HepG2 (cell line): ENCODE measurements at regions not wholly inside any gene's neighbourhood (a gene's known extent, or its start where the extent isn't known, plus 50 kb on each side); places are given as distances from the start of the nearest gene placed in this dataset.

Experiments
- ATAC-seq: fragments of 200-7000 bp; cut with Tn5 transposase; 3 replicates; pipeline ENCODE4 v1.9.1; 2020; ENCODE audit warnings: mild to moderate bottlenecking, moderate library complexity
- BruUV-seq: library from RNA; stranded (reverse); fragments of 400-500 nt; replicated peaks from 2 replicates; lab custom pipeline; 2021; lab: Mats Ljungman, UMichigan
- CTCF ChIA-PET: fragments of 300-600 bp; formaldehyde crosslinking; extraction: SDS; loops from one replicate; lab custom pipeline; 2021; ENCODE audit warnings: low total read pairs, inconsistent platforms, low intra/inter-chr PET ratio; lab: Yijun Ruan, JAX
- POLR2A ChIA-PET: fragments of 350-600 bp; sonication (Branson Sonifier 250); formaldehyde crosslinking; loops from one replicate; lab custom pipeline; 2020; ENCODE audit warnings: antibody characterized with exemption, inconsistent platforms; lab: Yijun Ruan, JAX
- DNase-seq: peaks from one replicate; pipeline ENCODE4 v3.0.0-alpha.2; 2015; ENCODE audit warnings: low spot score
- FAIRE-seq: peaks from 3 replicates; lab custom pipeline; 2011; peaks lifted over from hg19 to GRCh38; lab: Jason Lieb, UNC
- H2AFZ ChIP-seq: one replicate; pipeline ENCODE4 v1.6.1; 2011; ENCODE audit warnings: low read length, inconsistent platforms
- H3K27ac ChIP-seq: fragments of 300-600 bp; 3 replicates; pipeline ENCODE4 v1.8.0; 2011; ENCODE audit warnings: mixed run types, mild to moderate bottlenecking, mixed read lengths, low read length, inconsistent platforms; ENCODE audit not compliant: insufficient read depth; ENCODE audit errors: extremely low read length
- H3K27me3 ChIP-seq, 2 experiments: fragments of 200-600 bp in 1 of 2; 2 replicates in 1 of 2; 3 replicates in 1 of 2; pipeline versions ENCODE4 v1.6.0 to v1.8.0; 2011; ENCODE audit warnings: low read length in 2 of 2, mild to moderate bottlenecking in 2 of 2, moderate library complexity in 2 of 2, inconsistent platforms in 1 of 2; ENCODE audit not compliant: insufficient read depth in 2 of 2, control insufficient read depth in 1 of 2
- H3K36me3 ChIP-seq, 2 experiments: fragments of 200-600 bp in 1 of 2; replicated peaks in 1 of 2; 2 replicates in 1 of 2; 3 replicates in 1 of 2; pipeline versions ENCODE4 v1.5.1 to v1.8.0; 2011; ENCODE audit warnings: low read length in 2 of 2, inconsistent platforms in 1 of 2; ENCODE audit not compliant: insufficient read depth in 2 of 2, control insufficient read depth in 1 of 2
- H3K4me1 ChIP-seq: 2 replicates; pipeline ENCODE4 v1.5.1; 2012; ENCODE audit warnings: low read length, inconsistent platforms; ENCODE audit not compliant: insufficient read depth
- H3K4me2 ChIP-seq: 2 replicates; pipeline ENCODE4 v1.6.0; 2011; ENCODE audit warnings: low read depth, low read length, inconsistent platforms
- H3K4me3 ChIP-seq, 3 experiments: fragments of 200-600 bp in 1 of 3; sonication (generic), shearing (Covaris generic) in 1 of 3; replicated peaks in 1 of 3; 2 replicates each; pipeline ENCODE4 v1.5.1; 2011 to 2016; ENCODE audit warnings: low read length in 3 of 3, inconsistent platforms in 2 of 3, low read depth in 2 of 3, mild to moderate bottlenecking in 2 of 3, control low read depth in 1 of 3, mixed read lengths in 1 of 3; ENCODE audit not compliant: insufficient read depth in 1 of 3
- H3K79me2 ChIP-seq: one replicate; pipeline ENCODE4 v1.6.1; 2011; ENCODE audit warnings: low read length, inconsistent platforms; ENCODE audit not compliant: insufficient read depth
- H3K9ac ChIP-seq: 2 replicates; pipeline ENCODE4 v1.6.0; 2011; ENCODE audit warnings: mild to moderate bottlenecking, low read depth, low read length, inconsistent platforms; ENCODE audit not compliant: insufficient read depth
- H3K9me3 ChIP-seq: 2 replicates; pipeline ENCODE4 v1.5.1; 2012; ENCODE audit warnings: mild to moderate bottlenecking, low read length
- H4K20me1 ChIP-seq: 2 replicates; pipeline ENCODE4 v1.6.0; 2011; ENCODE audit warnings: inconsistent platforms, mild to moderate bottlenecking, low read length, moderate library complexity; ENCODE audit not compliant: insufficient read depth
- CREBL2 ChIP-seq: sonication (generic); formaldehyde crosslinking; IDR thresholded peaks from 2 replicates; pipeline ENCODE4 v1.8.1; 2023; ENCODE audit warnings: missing genetic modification reagents, mild to moderate bottlenecking, borderline replicate concordance
- ETV5 ChIP-seq: IDR thresholded peaks from 2 replicates; pipeline ENCODE4 v1.6.1; 2018; ENCODE audit warnings: missing biosample characterization, missing genetic modification reagents, inconsistent platforms, borderline replicate concordance
- LCORL ChIP-seq, 2 experiments: fragments of 450-650 bp in 1 of 2; sonication (generic) in 1 of 2; formaldehyde crosslinking in 1 of 2; IDR thresholded peaks; 2 replicates each; pipeline versions ENCODE4 v1.5.0 to v1.6.1; 2017 to 2020; ENCODE audit warnings: antibody characterized with exemption in 1 of 2, missing genetic modification reagents in 1 of 2
- MYNN ChIP-seq: sonication (generic); formaldehyde crosslinking; IDR thresholded peaks from 2 replicates; pipeline ENCODE4 v1.4.0; 2020; ENCODE audit warnings: mild to moderate bottlenecking, low read depth, missing genetic modification reagents
- RBFOX2 ChIP-seq: fragments of 200-400 bp; formaldehyde crosslinking; IDR thresholded peaks from 2 replicates; pipeline ENCODE4 v1.6.1; 2017; ENCODE audit warnings: low read depth, mild to moderate bottlenecking, low read length
- SP2 ChIP-seq: sonication (generic); formaldehyde crosslinking; IDR thresholded peaks from 2 replicates; pipeline ENCODE4 v1.5.1; 2020; ENCODE audit warnings: mild to moderate bottlenecking, missing genetic modification reagents
- THYN1 ChIP-seq: sonication (generic); formaldehyde crosslinking; IDR thresholded peaks from 2 replicates; pipeline ENCODE4 v1.8.1; 2023; ENCODE audit warnings: low read depth, mild to moderate bottlenecking, moderate library complexity, missing genetic modification reagents, borderline replicate concordance
- U2AF1 ChIP-seq: fragments of 200-400 bp; formaldehyde crosslinking; optimal IDR thresholded peaks from 2 replicates; pipeline ENCODE3; 2017; ENCODE audit warnings: mild to moderate bottlenecking, low read depth, low read length
- ZBTB14 ChIP-seq: sonication (generic); formaldehyde crosslinking; IDR thresholded peaks from 2 replicates; pipeline ENCODE4 v1.4.0; 2020; ENCODE audit warnings: missing genetic modification reagents
- ZNF274 ChIP-seq: sonication (generic); formaldehyde crosslinking; IDR thresholded peaks from 2 replicates; pipeline ENCODE4 v1.5.1; 2020; ENCODE audit warnings: mild to moderate bottlenecking, missing genetic modification reagents
- ZNF333 ChIP-seq: sonication (generic); formaldehyde crosslinking; IDR thresholded peaks from 2 replicates; pipeline ENCODE4 v1.4.0; 2020; ENCODE audit warnings: mild to moderate bottlenecking, missing genetic modification reagents, borderline replicate concordance
- ZNF354B ChIP-seq: sonication (generic); formaldehyde crosslinking; IDR thresholded peaks from 2 replicates; pipeline ENCODE4 v1.8.0; 2022; ENCODE audit warnings: mild to moderate bottlenecking, missing genetic modification reagents
- ZNF550 ChIP-seq: sonication (generic); formaldehyde crosslinking; IDR thresholded peaks from 2 replicates; pipeline ENCODE4 v1.4.0; 2020; ENCODE audit warnings: mild to moderate bottlenecking, missing genetic modification reagents, borderline replicate concordance
- ZNF790 ChIP-seq: sonication (generic); formaldehyde crosslinking; IDR thresholded peaks from 2 replicates; pipeline ENCODE4 v1.8.0; 2022; ENCODE audit warnings: missing genetic modification reagents, mild to moderate bottlenecking, borderline replicate concordance
- ZSCAN9 ChIP-seq: IDR thresholded peaks from 2 replicates; pipeline ENCODE4 v1.6.1; 2016; ENCODE audit warnings: borderline replicate concordance
- in situ Hi-C: cut with HindIII; loops from 2 replicates; pipeline ENCODE4 v1.10.0; 2017; ENCODE audit warnings: low pct_unique_long_range_greater_than_20kb; ENCODE audit not compliant: extremely low pct_ligation_motif_present
- intact Hi-C: fragments of 100-400 bp; cut with micrococcal nuclease; formaldehyde crosslinking; loops from one replicate; pipeline ENCODE4 v1.10.0; 2022; ENCODE audit not compliant: unreplicated experiment
- TF ChIP-seq, protein P1 (sequence below): sonication (generic); formaldehyde crosslinking; IDR thresholded peaks from 2 replicates; pipeline ENCODE4 v1.4.0; 2020; ENCODE audit warnings: missing genetic modification reagents, borderline replicate concordance

DNA sequence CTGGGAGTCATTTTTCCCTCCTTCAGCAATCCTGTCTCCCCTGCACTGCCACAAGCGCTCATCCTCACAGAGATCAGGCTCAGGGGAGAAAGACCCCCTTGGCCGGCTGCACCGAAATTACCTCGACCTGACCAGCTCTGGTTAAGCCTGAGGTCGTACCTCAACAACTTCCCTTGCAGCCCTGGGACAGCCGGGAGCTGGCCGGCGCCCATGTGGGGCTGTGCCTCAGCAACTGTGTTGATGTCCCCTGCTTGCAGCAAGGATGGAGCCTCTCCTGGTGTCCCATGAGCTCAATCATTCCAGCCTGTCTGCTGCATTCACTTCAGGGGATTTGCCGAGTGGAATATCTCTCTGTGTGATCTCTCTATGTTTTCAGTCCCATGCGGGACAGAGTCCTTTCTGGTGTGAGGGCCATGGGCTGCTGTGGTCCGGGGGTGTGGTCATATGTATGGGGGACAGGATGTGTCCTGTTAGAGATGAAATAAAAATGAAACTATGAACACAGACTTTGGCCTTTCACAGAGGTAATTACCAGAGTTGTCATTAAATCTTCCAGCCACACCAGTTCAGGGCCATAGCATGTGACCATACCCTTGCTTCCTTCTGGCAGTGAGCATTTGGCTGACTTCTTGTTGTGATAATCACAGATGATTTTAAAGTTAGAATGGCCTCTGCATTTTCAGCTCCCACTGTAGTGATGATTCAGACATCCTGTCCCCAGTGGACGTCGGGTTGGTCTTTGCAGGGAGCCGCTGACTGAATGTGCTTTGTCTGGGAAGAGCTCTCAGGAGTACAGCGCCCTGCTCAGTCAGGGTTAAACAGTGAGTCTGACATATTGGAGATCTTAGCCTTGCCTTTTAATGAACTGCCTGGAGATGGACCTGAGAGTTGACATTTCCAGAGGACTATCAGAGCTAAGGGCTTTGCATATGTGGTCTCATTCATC lies 405.9 kb downstream of the AACS start (continued):
- no peak for TF ChIP-seq ZNF333 (CRISPR knock-in tag)
- no peak for TF ChIP-seq U2AF1
- TF ChIP-seq CREBL2 (CRISPR knock-in tag): no peak
- TF ChIP-seq ZNF550 (CRISPR knock-in tag): no peak
- TF ChIP-seq ZNF790 (CRISPR knock-in tag): no peak
- TF ChIP-seq, all 625 proteins: peak for 0

GRCh38 chr12:125473501-125473900 lies 408.3 kb downstream of the AACS start:
- Histone ChIP-seq H4K20me1 (no peaks in the 10 kb centered on the region), H3K4me3 (no peak overlapping the region), H3K9ac (no peak overlapping the region), H2AFZ (no peak overlapping the region), H3K27ac (no peak overlapping the region), H3K9me3 (no peaks in the 10 kb centered on the region), H3K4me1 (no peaks in the 10 kb centered on the region), H3K79me2 (no peaks in the 10 kb centered on the region), H3K4me2 (no peak overlapping the region), H3K36me3 (no peaks in the 10 kb centered on the region), H3K27me3 (peaks cover 1 to 4% of the 10 kb centered on the region in 2 experiments; a peak in 2 of 5 replicates)
- CTCF ChIA-PET: no interaction called here
- POLR2A ChIA-PET: no interaction called here
- no peak for DNase-seq
- no peak for ATAC-seq
- in situ Hi-C loops (no loop called here), intact Hi-C loops (no loop called here)
- no TSS peak for BruUV-seq
- FAIRE-seq: no peak
- no peak for TF ChIP-seq ETV5 (CRISPR knock-in tag)
- no peak for TF ChIP-seq ZBTB14
- TF ChIP-seq LCORL (IDR thresholded peaks at IDR 0.05): no peak
- no peak for TF ChIP-seq LCORL (CRISPR knock-in tag; IDR thresholded peaks at IDR 0.05)
- TF ChIP-seq MYNN (CRISPR knock-in tag): no peak
- TF ChIP-seq, protein P1, sequence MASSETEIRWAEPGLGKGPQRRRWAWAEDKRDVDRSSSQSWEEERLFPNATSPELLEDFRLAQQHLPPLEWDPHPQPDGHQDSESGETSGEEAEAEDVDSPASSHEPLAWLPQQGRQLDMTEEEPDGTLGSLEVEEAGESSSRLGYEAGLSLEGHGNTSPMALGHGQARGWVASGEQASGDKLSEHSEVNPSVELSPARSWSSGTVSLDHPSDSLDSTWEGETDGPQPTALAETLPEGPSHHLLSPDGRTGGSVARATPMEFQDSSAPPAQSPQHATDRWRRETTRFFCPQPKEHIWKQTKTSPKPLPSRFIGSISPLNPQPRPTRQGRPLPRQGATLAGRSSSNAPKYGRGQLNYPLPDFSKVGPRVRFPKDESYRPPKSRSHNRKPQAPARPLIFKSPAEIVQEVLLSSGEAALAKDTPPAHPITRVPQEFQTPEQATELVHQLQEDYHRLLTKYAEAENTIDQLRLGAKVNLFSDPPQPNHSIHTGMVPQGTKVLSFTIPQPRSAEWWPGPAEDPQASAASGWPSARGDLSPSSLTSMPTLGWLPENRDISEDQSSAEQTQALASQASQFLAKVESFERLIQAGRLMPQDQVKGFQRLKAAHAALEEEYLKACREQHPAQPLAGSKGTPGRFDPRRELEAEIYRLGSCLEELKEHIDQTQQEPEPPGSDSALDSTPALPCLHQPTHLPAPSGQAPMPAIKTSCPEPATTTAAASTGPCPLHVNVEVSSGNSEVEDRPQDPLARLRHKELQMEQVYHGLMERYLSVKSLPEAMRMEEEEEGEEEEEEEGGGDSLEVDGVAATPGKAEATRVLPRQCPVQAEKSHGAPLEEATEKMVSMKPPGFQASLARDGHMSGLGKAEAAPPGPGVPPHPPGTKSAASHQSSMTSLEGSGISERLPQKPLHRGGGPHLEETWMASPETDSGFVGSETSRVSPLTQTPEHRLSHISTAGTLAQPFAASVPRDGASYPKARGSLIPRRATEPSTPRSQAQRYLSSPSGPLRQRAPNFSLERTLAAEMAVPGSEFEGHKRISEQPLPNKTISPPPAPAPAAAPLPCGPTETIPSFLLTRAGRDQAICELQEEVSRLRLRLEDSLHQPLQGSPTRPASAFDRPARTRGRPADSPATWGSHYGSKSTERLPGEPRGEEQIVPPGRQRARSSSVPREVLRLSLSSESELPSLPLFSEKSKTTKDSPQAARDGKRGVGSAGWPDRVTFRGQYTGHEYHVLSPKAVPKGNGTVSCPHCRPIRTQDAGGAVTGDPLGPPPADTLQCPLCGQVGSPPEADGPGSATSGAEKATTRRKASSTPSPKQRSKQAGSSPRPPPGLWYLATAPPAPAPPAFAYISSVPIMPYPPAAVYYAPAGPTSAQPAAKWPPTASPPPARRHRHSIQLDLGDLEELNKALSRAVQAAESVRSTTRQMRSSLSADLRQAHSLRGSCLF (CRISPR knock-in tag): no peak
- TF ChIP-seq SP2 (CRISPR knock-in tag): no peak
- TF ChIP-seq ZNF354B (CRISPR knock-in tag): no peak
- TF ChIP-seq THYN1 (CRISPR knock-in tag): no peak
- TF ChIP-seq RBFOX2: no peak
- TF ChIP-seq ZNF274 (CRISPR knock-in tag): no peak
- TF ChIP-seq ZSCAN9 (CRISPR knock-in tag): no peak
